ENCODE measurements at regions not wholly inside any gene's neighbourhood (a gene's known extent, or its start where the extent isn't known, plus 50 kb on each side); places are given as distances from the start of the nearest gene placed in this dataset.

GRCh38 chr4:85358831-85359230 lies 116.1 kb upstream of the ARHGAP24 start:
- H3K9me3 ChIP-seq, result no peaks in the 10 kb centered on the region
- ATAC-seq (no peak), DNase-seq (no peak)
- no peaks in the 10 kb centered on the region for H3K36me3 ChIP-seq
- no peaks in the 10 kb centered on the region for H3K4me1 ChIP-seq
- no peak overlapping the region for H3K4me3 ChIP-seq
- H3K27me3 ChIP-seq, result no peaks in the 10 kb centered on the region
- TF ChIP-seq CTCF (IDR thresholded peaks at IDR 0.05), result no peak
- TF ChIP-seq POLR2A (IDR thresholded peaks at IDR 0.05), result no peak
- intact Hi-C loops (cut with DNase I), result no loop called here
- no peak overlapping the region for H3K27ac ChIP-seq

DNA sequence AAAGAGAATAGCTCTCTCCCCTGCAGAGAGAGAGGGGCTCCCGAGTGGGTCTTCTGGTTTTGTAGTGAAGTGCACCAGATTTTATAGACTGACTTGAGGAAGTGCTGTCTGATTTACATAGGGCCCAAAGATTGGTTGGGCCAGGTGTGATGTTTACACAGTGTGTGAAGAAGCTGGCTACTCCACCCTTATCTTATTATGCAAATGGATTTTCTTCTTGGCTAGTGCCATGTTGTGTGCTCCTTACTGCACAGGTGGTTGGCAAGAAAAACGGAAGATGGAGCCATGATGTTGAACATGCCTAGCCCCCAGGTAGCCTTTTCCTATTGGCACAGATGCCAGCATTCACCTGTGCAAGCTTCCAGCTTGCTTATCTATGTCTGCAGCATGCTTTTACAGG lies 112.4 kb upstream of the ARHGAP24 start:
- Histone ChIP-seq H3K36me3 (no peaks in the 10 kb centered on the region), H3K4me3 (no peak overlapping the region), H3K4me1 (no peaks in the 10 kb centered on the region), H3K27me3 (no peaks in the 10 kb centered on the region), H3K9me3 (no peaks in the 10 kb centered on the region), H3K27ac (no peak overlapping the region)
- no peak for DNase-seq
- intact Hi-C loops (cut with DNase I), result no loop called here
- TF ChIP-seq CTCF (IDR thresholded peaks at IDR 0.05), result no peak
- no peak for TF ChIP-seq POLR2A (IDR thresholded peaks at IDR 0.05)
- 0% methylated on average over 1 of the region's 2 CpGs for WGBS (ENCODE audit: insufficient coverage, low coverage, low lambda C conversion rate, missing lambda C conversion rate)
- ATAC-seq, result no peak

DNA sequence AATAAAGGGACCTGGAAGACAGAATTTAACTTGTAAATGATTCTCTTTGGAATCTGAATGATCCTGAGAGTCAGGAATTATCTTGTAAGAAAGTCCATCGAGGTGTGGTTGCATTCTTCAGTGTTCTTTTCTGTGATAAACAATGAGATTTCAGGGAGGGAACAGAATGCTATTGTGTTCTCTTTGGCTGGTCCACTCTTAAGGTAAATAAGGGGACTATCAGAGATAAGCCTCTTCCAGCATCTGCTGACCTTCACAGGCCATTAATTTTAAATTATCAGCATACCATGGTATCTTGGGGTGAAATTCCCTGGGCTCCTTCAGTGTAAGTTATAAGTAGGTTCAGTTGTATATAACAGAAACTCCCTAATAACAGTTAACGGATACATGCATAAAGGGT lies 107.1 kb upstream of the ARHGAP24 start:
- no peak for DNase-seq
- Histone ChIP-seq H3K4me1 (no peaks in the 10 kb centered on the region), H3K27me3 (no peaks in the 10 kb centered on the region), H3K4me3 (no peak overlapping the region), H3K27ac (no peak overlapping the region), H3K36me3 (no peaks in the 10 kb centered on the region), H3K9me3 (no peaks in the 10 kb centered on the region)
- intact Hi-C loops (cut with DNase I), result no loop called here
- 46% methylated on average over 2 of the region's 2 CpGs for WGBS (ENCODE audit: insufficient coverage, low coverage, low lambda C conversion rate, missing lambda C conversion rate)
- ATAC-seq, result no peak
- TF ChIP-seq CTCF (IDR thresholded peaks at IDR 0.05), result no peak
- no peak for TF ChIP-seq POLR2A (IDR thresholded peaks at IDR 0.05)

DNA sequence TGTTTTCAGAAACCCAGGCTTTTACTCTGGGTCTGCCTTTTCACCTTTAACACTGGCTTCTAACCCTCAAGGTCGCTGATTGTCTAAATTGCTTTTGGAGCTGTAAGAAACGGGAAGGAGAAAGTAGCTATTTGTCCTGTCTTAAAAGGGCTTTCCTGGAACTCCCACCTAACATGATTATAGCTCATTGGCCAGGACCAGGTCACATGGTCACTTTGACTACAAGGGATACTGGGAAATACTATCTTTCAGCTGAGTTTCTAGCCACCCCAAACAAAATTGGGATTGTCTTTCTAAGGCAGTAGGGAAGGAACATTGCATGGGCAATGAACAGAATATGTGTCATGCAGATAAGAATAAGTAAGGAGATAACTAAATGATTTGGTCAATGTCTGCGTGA lies 106.7 kb upstream of the ARHGAP24 start:
- 28% methylated on average over 3 of the region's 3 CpGs for WGBS (ENCODE audit: insufficient coverage, low coverage, low lambda C conversion rate, missing lambda C conversion rate)
- ATAC-seq, result no peak
- intact Hi-C loops (cut with DNase I), result no loop called here
- no peaks in the 10 kb centered on the region for H3K27me3 ChIP-seq
- H3K27ac ChIP-seq, result no peak overlapping the region
- no peak for DNase-seq
- no peak for TF ChIP-seq POLR2A (IDR thresholded peaks at IDR 0.05)
- TF ChIP-seq CTCF (IDR thresholded peaks at IDR 0.05), result no peak
- no peak overlapping the region for H3K4me3 ChIP-seq
- H3K36me3 ChIP-seq, result no peaks in the 10 kb centered on the region
- no peaks in the 10 kb centered on the region for H3K4me1 ChIP-seq
- H3K9me3 ChIP-seq, result no peaks in the 10 kb centered on the region

DNA sequence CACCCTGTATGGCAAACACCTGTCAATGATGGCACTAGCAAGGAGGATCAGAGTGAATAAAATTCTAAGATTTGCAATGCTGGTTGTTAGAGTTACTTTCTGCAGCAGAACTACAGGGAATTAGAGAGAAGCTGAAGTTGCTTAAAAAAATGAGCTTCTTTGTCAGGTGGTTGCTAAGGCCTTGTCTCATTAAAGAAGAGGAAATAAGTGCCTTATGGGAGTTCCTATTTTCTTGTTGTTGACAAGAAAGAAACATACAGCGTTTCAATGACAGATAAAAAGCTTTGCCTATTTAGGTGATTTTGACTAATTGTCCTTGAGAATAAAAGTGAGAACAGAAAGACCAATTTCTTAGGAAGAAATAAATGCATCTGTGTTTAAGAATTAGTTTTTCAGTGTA lies 106.0 kb upstream of the ARHGAP24 start:
- H3K4me1 ChIP-seq, result no peaks in the 10 kb centered on the region
- no peak for DNase-seq
- no peak for ATAC-seq
- intact Hi-C loops (cut with DNase I), result no loop called here
- 35% methylated on average over 1 of the region's 1 CpG for WGBS (ENCODE audit: insufficient coverage, low coverage, low lambda C conversion rate, missing lambda C conversion rate)
- no peak overlapping the region for H3K27ac ChIP-seq
- no peaks in the 10 kb centered on the region for H3K27me3 ChIP-seq
- H3K9me3 ChIP-seq, result no peaks in the 10 kb centered on the region
- no peak for TF ChIP-seq CTCF (IDR thresholded peaks at IDR 0.05)
- no peak for TF ChIP-seq POLR2A (IDR thresholded peaks at IDR 0.05)
- H3K36me3 ChIP-seq, result no peaks in the 10 kb centered on the region
- H3K4me3 ChIP-seq, result no peak overlapping the region

Data from right lobe of liver (tissue), 6 donors.